ENCODE measurements at regions not wholly inside any gene's neighbourhood (a gene's known extent, or its start where the extent isn't known, plus 50 kb on each side); places are given as distances from the start of the nearest gene placed in this dataset.
"Not testable (repeated sequence)": the region's sequence is repeated elsewhere in the genome, so short reads cannot be mapped to it uniquely, and the experiment has no call there.

GRCh38 chr4:171532968-171533367 lies 280.2 kb upstream of the GALNTL6 start:
- no peak for DNase-seq (ENCODE audit: low read depth in 2 of 2)

- DNase-seq (ENCODE audit: low read depth in 2 of 2), result no peak
Measured at GRCh38 chr4:171524903-171525302, 288.3 kb upstream of the GALNTL6 start.

GRCh38 chr4:171521726-171522125 lies 291.5 kb upstream of the GALNTL6 start:
- no peak for DNase-seq (ENCODE audit: low read depth in 2 of 2)

- DNase-seq (ENCODE audit: low read depth in 2 of 2), result no peak
Measured at GRCh38 chr4:171519457-171519856, 293.7 kb upstream of the GALNTL6 start.

GRCh38 chr4:171517883-171518282 lies 295.3 kb upstream of the GALNTL6 start:
- no peak for DNase-seq (ENCODE audit: low read depth in 2 of 2)

GRCh38 chr4:171516694-171517093 lies 296.5 kb upstream of the GALNTL6 start:
- no peak for DNase-seq (ENCODE audit: low read depth in 2 of 2)

GRCh38 chr4:171484681-171485080 lies 328.5 kb upstream of the GALNTL6 start:
- DNase-seq (ENCODE audit: low read depth in 2 of 2), result no peak

- DNase-seq (ENCODE audit: low read depth in 2 of 2), result no peak
Measured at GRCh38 chr4:171478181-171478580, 335.0 kb upstream of the GALNTL6 start.

DNA sequence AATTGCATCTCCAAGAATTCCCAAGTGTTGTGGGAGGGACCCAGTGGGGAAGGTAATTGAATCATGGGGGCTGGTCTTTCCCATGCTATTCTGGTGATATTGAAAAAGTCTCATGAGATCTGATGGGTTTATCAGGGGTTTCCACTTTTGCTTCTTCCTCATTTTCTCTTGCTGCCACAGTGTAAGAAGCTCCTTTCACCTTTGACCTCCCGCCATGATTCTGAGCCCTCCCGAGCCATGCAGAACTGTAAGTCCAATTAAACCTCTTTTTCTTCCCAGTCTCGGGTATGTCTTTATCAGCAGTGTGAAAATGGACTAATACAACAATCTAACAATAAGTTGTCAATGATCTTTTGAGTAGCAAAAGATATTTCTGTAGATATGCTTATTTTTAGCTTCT lies 338.1 kb upstream of the GALNTL6 start:
- not testable (repeated sequence) for DNase-seq (ENCODE audit: low read depth in 2 of 2)

GRCh38 chr4:171473155-171473554 lies 340.0 kb upstream of the GALNTL6 start:
- no peak for DNase-seq (ENCODE audit: low read depth in 2 of 2)

DNA sequence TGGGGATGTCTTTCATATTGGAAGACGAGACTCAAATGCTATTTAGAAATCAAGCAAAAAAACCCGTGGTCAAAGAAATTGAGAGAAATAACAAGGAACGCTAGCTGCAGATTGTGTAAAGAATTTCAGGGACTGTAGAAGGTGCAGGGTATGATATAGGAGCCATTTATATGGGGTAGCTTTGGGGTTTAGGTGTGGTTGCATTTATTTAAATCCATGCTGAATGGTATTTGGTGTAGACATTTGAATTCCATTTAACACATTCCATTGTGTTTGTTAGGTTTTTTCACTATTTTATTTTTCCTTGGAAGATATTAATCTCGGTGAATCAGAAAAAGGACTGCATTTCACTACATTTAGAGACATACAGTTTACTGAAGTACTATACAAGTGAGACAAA lies 341.0 kb upstream of the GALNTL6 start:
- DNase-seq (ENCODE audit: low read depth in 2 of 2), result no peak

DNA sequence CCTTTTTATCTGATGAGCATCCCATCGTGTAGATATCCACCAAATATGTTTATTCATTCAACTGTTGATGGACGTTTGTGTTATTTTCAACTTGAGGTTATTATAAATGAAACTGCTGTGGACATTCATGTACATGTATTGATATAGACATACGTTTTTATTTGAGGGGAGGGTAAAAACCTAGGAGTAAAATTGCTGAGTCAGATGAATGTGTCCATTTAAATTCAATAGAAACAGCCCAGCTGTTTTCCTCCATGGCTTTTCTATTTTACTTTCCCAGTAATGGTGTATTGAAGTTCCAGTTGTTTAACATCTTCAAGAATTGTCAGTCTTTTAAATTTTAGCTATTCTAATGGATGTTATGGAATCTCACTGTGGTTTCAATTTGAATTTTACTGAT lies 348.7 kb upstream of the GALNTL6 start:
- no peak for DNase-seq (ENCODE audit: low read depth in 2 of 2)

DNA sequence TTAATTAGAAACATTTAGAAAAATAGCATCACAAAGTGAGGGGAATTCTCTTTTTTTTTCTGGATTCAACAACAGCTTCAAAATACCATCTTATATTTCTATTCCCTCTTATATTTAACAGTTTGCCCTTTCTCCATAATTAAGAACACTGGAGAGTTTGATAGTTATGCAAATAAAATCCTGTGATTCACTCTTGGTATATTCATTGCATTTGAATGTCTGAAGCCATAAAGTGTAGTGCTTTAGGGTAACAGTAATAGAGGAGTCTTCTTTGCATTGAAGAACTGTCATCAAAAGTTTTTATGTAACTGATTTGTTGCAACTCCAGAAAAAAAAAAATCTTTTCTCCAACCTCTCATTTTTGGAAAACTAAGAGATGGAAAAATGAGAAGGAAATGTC lies 352.0 kb upstream of the GALNTL6 start:
- DNase-seq (ENCODE audit: low read depth in 2 of 2), result no peak

GRCh38 chr4:171448919-171449481 lies 364.2 kb upstream of the GALNTL6 start:
- no peak for DNase-seq (ENCODE audit: low read depth in 2 of 2)

DNA sequence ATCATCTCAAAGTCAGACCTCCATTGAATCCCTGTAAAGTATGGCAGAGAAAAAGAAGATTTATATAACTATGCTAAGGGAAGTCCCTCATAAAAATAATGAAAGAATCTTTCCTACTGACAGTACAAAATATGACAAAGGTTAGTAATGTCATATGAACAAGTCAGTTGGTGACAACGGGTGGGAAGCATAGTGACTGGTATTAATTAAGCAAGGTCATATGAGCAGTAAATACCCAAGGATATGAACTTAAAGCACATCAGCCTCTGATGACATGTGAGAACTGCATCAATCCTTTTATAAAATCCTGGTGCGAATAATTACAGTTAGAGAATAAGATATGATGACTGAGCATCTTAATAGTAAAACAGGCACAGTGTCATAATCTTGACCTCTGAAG lies 364.8 kb upstream of the GALNTL6 start:
- no peak for DNase-seq (ENCODE audit: low read depth in 2 of 2)

GRCh38 chr4:171441300-171441941 lies 371.8 kb upstream of the GALNTL6 start:
- DNase-seq (ENCODE audit: low read depth in 2 of 2), result no peak

DNA sequence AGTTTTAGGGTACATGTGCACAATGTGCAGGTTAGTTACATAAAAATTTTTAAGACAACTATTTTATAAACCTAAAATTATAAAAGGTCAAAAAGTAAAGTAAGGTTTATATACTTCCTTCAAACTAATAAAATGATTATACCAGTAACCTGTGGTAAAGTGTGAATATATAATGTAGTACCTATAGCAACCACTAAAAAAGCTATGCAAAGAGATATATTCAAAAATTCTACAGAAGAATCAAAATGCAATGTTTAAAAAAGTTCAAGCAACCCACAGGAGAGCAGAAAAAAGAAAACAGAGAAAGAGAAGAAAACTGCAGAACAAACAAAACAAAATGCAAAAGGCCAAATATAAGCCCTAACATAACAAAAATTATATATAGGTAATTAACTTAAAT lies 379.5 kb upstream of the GALNTL6 start:
- DNase-seq (ENCODE audit: low read depth in 2 of 2), result no peak

DNA sequence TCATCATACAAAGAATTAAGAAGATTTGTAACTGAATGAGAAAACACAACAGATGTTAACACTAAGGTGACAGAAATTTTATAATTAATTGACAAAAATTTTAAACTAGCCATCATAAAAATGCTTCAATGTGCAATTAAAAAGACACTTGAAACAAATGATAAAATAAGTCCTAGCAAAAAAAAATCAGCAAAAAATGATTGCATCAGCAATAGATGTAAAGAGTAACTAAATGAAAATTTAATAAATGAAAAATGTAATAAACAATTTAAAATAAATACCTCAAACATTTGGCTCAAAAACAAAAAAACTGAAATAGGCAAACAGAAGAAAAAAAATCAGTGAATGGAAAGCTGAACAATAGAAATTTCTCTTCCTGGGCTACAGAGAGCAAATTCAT lies 380.7 kb upstream of the GALNTL6 start:
- DNase-seq (ENCODE audit: low read depth in 2 of 2), result no peak

DNA sequence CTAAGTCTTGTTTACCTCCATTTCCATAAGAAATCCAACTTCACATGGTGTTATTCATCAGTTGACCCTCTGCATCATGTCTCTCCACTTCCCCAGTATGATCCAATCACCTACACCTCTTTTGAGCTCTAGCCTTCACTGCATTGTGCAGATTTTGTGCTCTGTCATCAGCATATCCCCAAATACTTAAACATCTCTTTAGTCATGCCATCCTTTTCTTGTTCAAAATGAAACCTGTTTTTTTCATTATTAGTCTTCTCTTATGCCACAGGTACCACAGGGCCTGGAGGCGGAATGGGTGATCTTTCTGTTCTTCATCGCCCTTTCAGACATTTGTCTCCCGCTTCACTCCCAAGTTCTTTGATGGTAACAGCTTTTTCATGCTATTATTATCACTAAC lies 382.7 kb upstream of the GALNTL6 start:
- no peak for DNase-seq (ENCODE audit: low read depth in 2 of 2)

DNA sequence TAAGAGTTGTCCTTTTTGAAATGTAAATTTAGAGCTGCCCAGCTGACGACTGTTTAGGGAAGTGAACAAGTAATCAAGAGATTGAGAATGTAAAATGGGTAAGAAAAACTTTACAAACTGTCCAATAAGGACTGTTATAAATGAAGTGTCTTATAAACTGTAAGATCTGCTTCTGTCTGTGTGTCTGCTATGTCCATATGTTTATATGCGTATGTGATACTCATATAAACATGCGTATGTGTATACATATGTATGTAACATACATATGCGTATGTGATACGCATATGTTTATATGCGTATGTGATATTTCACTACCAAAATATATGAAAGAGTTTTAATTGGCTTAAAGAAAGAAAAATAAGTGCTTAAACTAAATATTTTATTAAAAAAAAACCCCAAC lies 416.0 kb upstream of the GALNTL6 start:
- no peak for DNase-seq (ENCODE audit: low read depth in 2 of 2)

DNA sequence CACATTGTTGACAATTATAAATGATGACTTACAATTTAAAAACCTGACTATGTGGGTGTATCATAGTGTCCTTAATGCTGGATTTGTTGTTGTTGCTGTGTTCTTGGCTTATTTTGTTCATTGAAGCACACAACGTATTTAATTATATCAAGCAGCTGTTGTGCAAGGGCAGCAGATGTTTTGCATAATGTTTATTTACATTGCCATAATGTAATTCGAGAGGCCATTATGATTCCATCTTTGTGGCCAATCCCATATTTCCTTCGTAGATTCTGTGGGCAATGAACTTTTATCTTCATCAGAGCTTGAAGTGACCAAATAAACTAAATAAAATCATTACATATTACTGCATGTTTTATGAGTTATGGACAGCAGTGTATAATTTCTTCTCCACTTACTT lies 422.6 kb upstream of the GALNTL6 start:
- no peak for DNase-seq (ENCODE audit: low read depth in 2 of 2)

DNA sequence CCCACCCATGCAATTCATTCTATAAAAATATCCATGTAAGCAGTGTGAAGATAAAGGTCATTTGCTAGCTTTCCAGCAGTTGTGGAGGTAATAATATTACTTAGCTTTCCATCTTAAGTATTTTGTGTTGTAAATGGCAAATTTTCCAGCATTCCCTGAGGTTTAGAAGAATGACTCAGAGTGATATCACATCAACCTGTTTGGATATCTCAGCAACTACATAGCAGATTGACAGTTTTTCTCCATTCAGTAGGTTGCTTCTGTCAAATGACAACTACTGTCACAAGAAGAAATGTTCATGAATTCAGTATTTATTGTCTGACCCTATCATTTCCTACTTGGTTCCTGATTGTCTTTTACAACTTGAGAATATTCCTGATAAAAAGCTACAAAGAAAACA lies 434.9 kb upstream of the GALNTL6 start:
- no peak for DNase-seq (ENCODE audit: low read depth in 2 of 2)

DNA sequence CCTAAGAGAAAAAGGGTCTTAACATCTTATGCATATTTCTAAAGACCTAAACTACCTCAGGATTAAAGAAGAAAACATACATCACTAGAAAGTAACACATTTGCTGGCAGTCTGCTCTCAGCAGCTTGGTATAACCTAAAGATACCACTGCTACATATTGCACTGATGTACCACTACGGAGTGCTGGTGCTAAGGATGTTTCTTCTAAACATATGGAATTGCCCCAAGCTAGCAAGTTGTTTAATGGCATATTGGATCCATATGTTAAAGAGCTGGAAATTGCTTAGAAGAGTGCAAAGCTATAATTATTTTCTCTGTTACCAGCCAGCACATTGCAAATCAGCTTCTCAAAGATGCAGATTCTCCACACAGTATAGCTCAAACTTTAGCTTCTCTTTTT lies 436.5 kb upstream of the GALNTL6 start:
- DNase-seq (ENCODE audit: low read depth in 2 of 2), result no peak

GRCh38 chr4:171353535-171353934 lies 459.7 kb upstream of the GALNTL6 start:
- no peak for DNase-seq (ENCODE audit: low read depth in 2 of 2)
